NB4 (cell line): ENCODE measurements at regions not wholly inside any gene's neighbourhood (a gene's known extent, or its start where the extent isn't known, plus 50 kb on each side); places are given as distances from the start of the nearest gene placed in this dataset.
"Not testable (repeated sequence)": the region's sequence is repeated elsewhere in the genome, so short reads cannot be mapped to it uniquely, and the experiment has no call there.

Source experiments
- MYC ChIP-seq: IDR thresholded peaks from 2 replicates; pipeline ENCODE4 v1.6.1; 2011; ENCODE audit warnings: low read depth, low read length
- POLR2A ChIP-seq: IDR thresholded peaks from 2 replicates; pipeline ENCODE4 v1.6.1; 2011; ENCODE audit warnings: mild to moderate bottlenecking; ENCODE audit not compliant: insufficient read length; ENCODE audit errors: extremely low read depth
- TF ChIP-seq, protein P1 (sequence below): IDR thresholded peaks from 2 replicates; pipeline ENCODE4 v1.6.1; 2011; ENCODE audit warnings: low read depth, low read length
- TF ChIP-seq, protein P2 (sequence below): IDR thresholded peaks from one replicate; pipeline ENCODE4 v1.5.1; 2012; ENCODE audit warnings: low read depth, low read length

DNA sequence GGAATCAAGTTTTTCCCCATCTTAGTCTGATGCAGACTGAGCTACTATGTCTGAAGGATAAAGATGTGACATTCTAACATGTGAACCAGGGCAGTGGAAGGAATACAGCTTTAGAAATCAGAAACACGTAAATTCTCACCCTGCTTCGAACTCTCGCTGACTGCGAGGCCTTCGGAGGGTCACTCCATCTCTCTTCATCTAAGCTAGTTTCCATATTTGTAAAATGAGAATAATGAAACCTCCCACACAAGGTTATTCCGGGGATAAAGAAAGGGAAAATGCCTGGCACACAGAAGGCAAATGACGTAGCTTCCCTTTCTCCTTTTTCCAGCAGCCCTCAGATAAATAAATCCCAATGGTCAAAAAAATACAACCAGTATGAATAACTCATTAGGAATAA is 152.0 kb downstream of the ATP6V0E2 start:
- TF ChIP-seq, protein P1, sequence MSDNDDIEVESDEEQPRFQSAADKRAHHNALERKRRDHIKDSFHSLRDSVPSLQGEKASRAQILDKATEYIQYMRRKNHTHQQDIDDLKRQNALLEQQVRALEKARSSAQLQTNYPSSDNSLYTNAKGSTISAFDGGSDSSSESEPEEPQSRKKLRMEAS: not testable (repeated sequence)
- TF ChIP-seq, protein P2, sequence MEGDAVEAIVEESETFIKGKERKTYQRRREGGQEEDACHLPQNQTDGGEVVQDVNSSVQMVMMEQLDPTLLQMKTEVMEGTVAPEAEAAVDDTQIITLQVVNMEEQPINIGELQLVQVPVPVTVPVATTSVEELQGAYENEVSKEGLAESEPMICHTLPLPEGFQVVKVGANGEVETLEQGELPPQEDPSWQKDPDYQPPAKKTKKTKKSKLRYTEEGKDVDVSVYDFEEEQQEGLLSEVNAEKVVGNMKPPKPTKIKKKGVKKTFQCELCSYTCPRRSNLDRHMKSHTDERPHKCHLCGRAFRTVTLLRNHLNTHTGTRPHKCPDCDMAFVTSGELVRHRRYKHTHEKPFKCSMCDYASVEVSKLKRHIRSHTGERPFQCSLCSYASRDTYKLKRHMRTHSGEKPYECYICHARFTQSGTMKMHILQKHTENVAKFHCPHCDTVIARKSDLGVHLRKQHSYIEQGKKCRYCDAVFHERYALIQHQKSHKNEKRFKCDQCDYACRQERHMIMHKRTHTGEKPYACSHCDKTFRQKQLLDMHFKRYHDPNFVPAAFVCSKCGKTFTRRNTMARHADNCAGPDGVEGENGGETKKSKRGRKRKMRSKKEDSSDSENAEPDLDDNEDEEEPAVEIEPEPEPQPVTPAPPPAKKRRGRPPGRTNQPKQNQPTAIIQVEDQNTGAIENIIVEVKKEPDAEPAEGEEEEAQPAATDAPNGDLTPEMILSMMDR: not testable (repeated sequence)
- TF ChIP-seq MYC, POLR2A: not testable (repeated sequence)
